ENCODE measurements at regions not wholly inside any gene's neighbourhood (a gene's known extent, or its start where the extent isn't known, plus 50 kb on each side); places are given as distances from the start of the nearest gene placed in this dataset.

- no peak overlapping the region for H4K8ac ChIP-seq (ENCODE audit: low read depth, low read length)
- DNase-seq, result no peak
- no CpG with 5 or more reads among the region's 21 CpGs for WGBS (ENCODE audit: extremely low coverage, insufficient coverage, insufficient read length)
- no peak overlapping the region for H2BK5ac ChIP-seq (ENCODE audit: low read depth, low read length, poor library complexity)
- H2AFZ ChIP-seq (ENCODE audit: insufficient read depth, low read length, poor library complexity), result no peak overlapping the region
- H2BK120ac ChIP-seq (ENCODE audit: insufficient read depth, low read length, poor library complexity), result no peak overlapping the region
- no peak overlapping the region for H2BK12ac ChIP-seq (ENCODE audit: low read length)
- no peak overlapping the region for H3K4me2 ChIP-seq (ENCODE audit: low read length)
- H3K9me3 ChIP-seq (ENCODE audit: insufficient read depth, low read depth, low read length), result no peaks in the 10 kb centered on the region
- peaks cover 0 to 2% of the 10 kb centered on the region in 2 experiments for H3K4me1 ChIP-seq (ENCODE audit: control insufficient read depth in 1 of 2, insufficient read depth in 2 of 2, low read length in 2 of 2)
- no peak overlapping the region for H3K18ac ChIP-seq (ENCODE audit: low read length)
- no peak overlapping the region for H3K23ac ChIP-seq (ENCODE audit: low read length)
- H2AK5ac ChIP-seq (ENCODE audit: low read length), result no peak overlapping the region
- H3K79me1 ChIP-seq (ENCODE audit: low read length), result no peaks in the 10 kb centered on the region
- no peak overlapping the region for H3K4ac ChIP-seq (ENCODE audit: low read depth, low read length)
- no peaks in the 10 kb centered on the region for H3K79me2 ChIP-seq (ENCODE audit: control insufficient read depth, insufficient read depth, low read length, poor library complexity)
- H3K27ac ChIP-seq (ENCODE audit: low read depth, low read length), result no peak overlapping the region
- H3K4me3 ChIP-seq (ENCODE audit: low read depth, low read length), result no peak overlapping the region
- H3K36me3 ChIP-seq (ENCODE audit: control insufficient read depth in 1 of 2, insufficient read depth in 2 of 2, low read length in 2 of 2), result no peaks in the 10 kb centered on the region
- no peaks in the 10 kb centered on the region for H3K27me3 ChIP-seq (ENCODE audit: insufficient read depth, low read length)
- H4K12ac ChIP-seq (ENCODE audit: low read depth, low read length), result no peak overlapping the region
- H4K91ac ChIP-seq (ENCODE audit: low read depth, low read length), result no peak overlapping the region
- H3K9ac ChIP-seq (ENCODE audit: low read length), result no peak overlapping the region
- H3K14ac ChIP-seq (ENCODE audit: low read length), result no peak overlapping the region
Observed at GRCh38 chr4:108370291-108371141, 201.8 kb upstream of the LEF1 start.

- no peak overlapping the region for H3K4me2 ChIP-seq (ENCODE audit: low read length)
- H3K79me1 ChIP-seq (ENCODE audit: low read length), result no peaks in the 10 kb centered on the region
- whole genome bisulfite sequencing (ENCODE audit: extremely low coverage, insufficient coverage, insufficient read length), result no CpG with 5 or more reads among the region's 5 CpGs
- H3K4me3 ChIP-seq (ENCODE audit: low read depth, low read length), result no peak overlapping the region
- H3K14ac ChIP-seq (ENCODE audit: low read length), result no peak overlapping the region
- H4K91ac ChIP-seq (ENCODE audit: low read depth, low read length), result no peak overlapping the region
- H4K12ac ChIP-seq (ENCODE audit: low read depth, low read length), result no peak overlapping the region
- H4K8ac ChIP-seq (ENCODE audit: low read depth, low read length), result no peak overlapping the region
- no peak overlapping the region for H3K27ac ChIP-seq (ENCODE audit: low read depth, low read length)
- DNase-seq, result no peak
- H2BK12ac ChIP-seq (ENCODE audit: low read length), result no peak overlapping the region
- H3K36me3 ChIP-seq (ENCODE audit: control insufficient read depth in 1 of 2, insufficient read depth in 2 of 2, low read length in 2 of 2), result no peaks in the 10 kb centered on the region
- no peak overlapping the region for H3K18ac ChIP-seq (ENCODE audit: low read length)
- H3K9ac ChIP-seq (ENCODE audit: low read length), result no peak overlapping the region
- H2AK5ac ChIP-seq (ENCODE audit: low read length), result no peak overlapping the region
- H2BK120ac ChIP-seq (ENCODE audit: insufficient read depth, low read length, poor library complexity), result no peak overlapping the region
- peaks cover 5% of the 10 kb centered on the region for H3K27me3 ChIP-seq (ENCODE audit: insufficient read depth, low read length)
- no peak overlapping the region for H2AFZ ChIP-seq (ENCODE audit: insufficient read depth, low read length, poor library complexity)
- no peak overlapping the region for H3K4ac ChIP-seq (ENCODE audit: low read depth, low read length)
- H2BK5ac ChIP-seq (ENCODE audit: low read depth, low read length, poor library complexity), result no peak overlapping the region
- no peak overlapping the region for H3K23ac ChIP-seq (ENCODE audit: low read length)
- H3K9me3 ChIP-seq (ENCODE audit: insufficient read depth, low read depth, low read length), result no peaks in the 10 kb centered on the region
- no peaks in the 10 kb centered on the region for H3K79me2 ChIP-seq (ENCODE audit: control insufficient read depth, insufficient read depth, low read length, poor library complexity)
- H3K4me1 ChIP-seq (ENCODE audit: control insufficient read depth in 1 of 2, insufficient read depth in 2 of 2, low read length in 2 of 2), result peaks cover 0 to 2% of the 10 kb centered on the region in 2 experiments
Observed at GRCh38 chr4:108369035-108369655, 200.4 kb upstream of the LEF1 start.

GRCh38 chr4:108367751-108368150 lies 199.0 kb upstream of the LEF1 start:
- H3K79me1 ChIP-seq (ENCODE audit: low read length), result no peaks in the 10 kb centered on the region
- no peak overlapping the region for H3K4me3 ChIP-seq (ENCODE audit: low read depth, low read length)
- H3K9me3 ChIP-seq (ENCODE audit: insufficient read depth, low read depth, low read length), result no peaks in the 10 kb centered on the region
- H3K36me3 ChIP-seq (ENCODE audit: control insufficient read depth in 1 of 2, insufficient read depth in 2 of 2, low read length in 2 of 2), result no peaks in the 10 kb centered on the region
- H2AFZ ChIP-seq (ENCODE audit: insufficient read depth, low read length, poor library complexity), result no peak overlapping the region
- no CpG with 5 or more reads among the region's 2 CpGs for WGBS (ENCODE audit: extremely low coverage, insufficient coverage, insufficient read length)
- DNase-seq, result peak; percentile 56 to 85
- H2BK12ac ChIP-seq (ENCODE audit: low read length), result no peak overlapping the region
- H3K4ac ChIP-seq (ENCODE audit: low read depth, low read length), result no peak overlapping the region
- H3K27ac ChIP-seq (ENCODE audit: low read depth, low read length), result no peak overlapping the region
- H3K14ac ChIP-seq (ENCODE audit: low read length), result no peak overlapping the region
- no peak overlapping the region for H4K91ac ChIP-seq (ENCODE audit: low read depth, low read length)
- H3K23ac ChIP-seq (ENCODE audit: low read length), result no peak overlapping the region
- H3K79me2 ChIP-seq (ENCODE audit: control insufficient read depth, insufficient read depth, low read length, poor library complexity), result no peaks in the 10 kb centered on the region
- H4K12ac ChIP-seq (ENCODE audit: low read depth, low read length), result no peak overlapping the region
- no peak overlapping the region for H3K9ac ChIP-seq (ENCODE audit: low read length)
- no peak overlapping the region for H3K4me2 ChIP-seq (ENCODE audit: low read length)
- H3K27me3 ChIP-seq (ENCODE audit: insufficient read depth, low read length), result peaks cover 5% of the 10 kb centered on the region
- no peak overlapping the region for H4K8ac ChIP-seq (ENCODE audit: low read depth, low read length)
- no peak overlapping the region for H3K18ac ChIP-seq (ENCODE audit: low read length)
- H2AK5ac ChIP-seq (ENCODE audit: low read length), result no peak overlapping the region
- H2BK120ac ChIP-seq (ENCODE audit: insufficient read depth, low read length, poor library complexity), result no peak overlapping the region
- H3K4me1 ChIP-seq (ENCODE audit: control insufficient read depth in 1 of 2, insufficient read depth in 2 of 2, low read length in 2 of 2), result peaks cover 0 to 2% of the 10 kb centered on the region in 2 experiments
- H2BK5ac ChIP-seq (ENCODE audit: low read depth, low read length, poor library complexity), result no peak overlapping the region

- peaks cover 3 to 5% of the 10 kb centered on the region in 2 experiments for H3K4me1 ChIP-seq (ENCODE audit: control insufficient read depth in 1 of 2, insufficient read depth in 2 of 2, low read length in 2 of 2)
- no peak overlapping the region for H2BK5ac ChIP-seq (ENCODE audit: low read depth, low read length, poor library complexity)
- no peak overlapping the region for H4K91ac ChIP-seq (ENCODE audit: low read depth, low read length)
- H3K79me1 ChIP-seq (ENCODE audit: low read length), result peaks cover 3% of the 10 kb centered on the region
- no peak overlapping the region for H3K18ac ChIP-seq (ENCODE audit: low read length)
- H3K14ac ChIP-seq (ENCODE audit: low read length), result no peak overlapping the region
- H2AFZ ChIP-seq (ENCODE audit: insufficient read depth, low read length, poor library complexity), result no peak overlapping the region
- H2BK12ac ChIP-seq (ENCODE audit: low read length), result no peak overlapping the region
- no peaks in the 10 kb centered on the region for H3K9me3 ChIP-seq (ENCODE audit: insufficient read depth, low read depth, low read length)
- no peak overlapping the region for H3K4me3 ChIP-seq (ENCODE audit: low read depth, low read length)
- no peak overlapping the region for H3K23ac ChIP-seq (ENCODE audit: low read length)
- H3K79me2 ChIP-seq (ENCODE audit: control insufficient read depth, insufficient read depth, low read length, poor library complexity), result no peaks in the 10 kb centered on the region
- no peak overlapping the region for H2BK120ac ChIP-seq (ENCODE audit: insufficient read depth, low read length, poor library complexity)
- no peaks in the 10 kb centered on the region for H3K36me3 ChIP-seq (ENCODE audit: control insufficient read depth in 1 of 2, insufficient read depth in 2 of 2, low read length in 2 of 2)
- no CpG with 5 or more reads among the region's 1 CpG for WGBS (ENCODE audit: extremely low coverage, insufficient coverage, insufficient read length)
- peak; percentile 84 to 92 for DNase-seq
- no peak overlapping the region for H3K4ac ChIP-seq (ENCODE audit: low read depth, low read length)
- H4K8ac ChIP-seq (ENCODE audit: low read depth, low read length), result no peak overlapping the region
- H4K12ac ChIP-seq (ENCODE audit: low read depth, low read length), result no peak overlapping the region
- no peak overlapping the region for H3K4me2 ChIP-seq (ENCODE audit: low read length)
- H2AK5ac ChIP-seq (ENCODE audit: low read length), result no peak overlapping the region
- H3K27me3 ChIP-seq (ENCODE audit: insufficient read depth, low read length), result peaks cover 5% of the 10 kb centered on the region
- H3K27ac ChIP-seq (ENCODE audit: low read depth, low read length), result no peak overlapping the region
- no peak overlapping the region for H3K9ac ChIP-seq (ENCODE audit: low read length)
Observed at GRCh38 chr4:108366716-108367115, 198.0 kb upstream of the LEF1 start.

Data from trophoblast cell (in vitro differentiated cells and primary cell).